Lung (tissue), 11 donors: ENCODE measurements at regions not wholly inside any gene's neighbourhood (a gene's known extent, or its start where the extent isn't known, plus 50 kb on each side); places are given as distances from the start of the nearest gene placed in this dataset.

Experiments used
- ATAC-seq: fragments of 200-7000 bp; cut with Tn5 transposase; one replicate; pipeline ENCODE4 v1.9.1; 2020; ENCODE audit warnings: moderate number of reproducible peaks; ENCODE audit not compliant: insufficient read depth, low FRiP score
- DNase-seq, 3 donors: peaks; one replicate each; pipeline ENCODE4 v3.0.0-alpha.2; 2013 to 2017
- H3K27ac ChIP-seq, 2 donors: one replicate each; pipeline ENCODE4 v1.5.1; 2013; ENCODE audit warnings: mild to moderate bottlenecking in 2 of 2, moderate library complexity in 2 of 2, control low read depth in 1 of 2, inconsistent platforms in 1 of 2, low read depth in 1 of 2, low read length in 1 of 2
- H3K27me3 ChIP-seq, 3 donors: one replicate each; pipeline ENCODE4 v1.5.1; 2013; ENCODE audit warnings: low read length in 2 of 3; ENCODE audit not compliant: control insufficient read depth in 3 of 3, insufficient read depth in 3 of 3
- H3K36me3 ChIP-seq, 4 donors: one replicate each; pipeline ENCODE4 v1.5.1; 2013; ENCODE audit warnings: low read length in 4 of 4, mild to moderate bottlenecking in 1 of 4, moderate library complexity in 1 of 4; ENCODE audit not compliant: control insufficient read depth in 4 of 4, insufficient read depth in 4 of 4
- H3K4me1 ChIP-seq, 5 donors: one replicate each; pipeline ENCODE4 v1.5.1; 2013; ENCODE audit warnings: low read length in 5 of 5, mild to moderate bottlenecking in 2 of 5, moderate library complexity in 1 of 5; ENCODE audit not compliant: control insufficient read depth in 5 of 5, insufficient read depth in 5 of 5
- H3K4me3 ChIP-seq: one replicate; pipeline ENCODE4 v1.5.1; 2013; ENCODE audit warnings: mild to moderate bottlenecking, control low read depth, moderate library complexity
- H3K9ac ChIP-seq, 2 donors: one replicate each; pipeline ENCODE4 v1.5.1; 2013; ENCODE audit warnings: low read length in 2 of 2, control low read depth in 1 of 2; ENCODE audit not compliant: insufficient read depth in 1 of 2
- H3K9me3 ChIP-seq, 4 donors: one replicate each; pipeline ENCODE4 v1.5.1; 2013; ENCODE audit warnings: low read length in 3 of 4, mild to moderate bottlenecking in 1 of 4, moderate library complexity in 1 of 4; ENCODE audit not compliant: control insufficient read depth in 4 of 4, insufficient read depth in 3 of 4
- WGBS, 2 donors: extraction: QIAGEN DNeasy Blood & Tissue Kit; methylation state at CpG; one replicate each; pipeline ENCODE4 v1.1.7; 2013; 5-methylcytosine and 5-hydroxymethylcytosine counted together
- TF ChIP-seq, protein P1 (sequence below): IDR thresholded peaks from 2 replicates; pipeline ENCODE4 v1.5.1; 2012; ENCODE audit warnings: mild to moderate bottlenecking; ENCODE audit errors: control extremely low read depth, extremely low read depth
- donor health status: control.
- donor health status: control.
- donor health status: Bipolar disorder and iron deficiency.
- donor health status: healthy.
- donor health status: DM: yes; HTN: yes; CAD: no.

DNA sequence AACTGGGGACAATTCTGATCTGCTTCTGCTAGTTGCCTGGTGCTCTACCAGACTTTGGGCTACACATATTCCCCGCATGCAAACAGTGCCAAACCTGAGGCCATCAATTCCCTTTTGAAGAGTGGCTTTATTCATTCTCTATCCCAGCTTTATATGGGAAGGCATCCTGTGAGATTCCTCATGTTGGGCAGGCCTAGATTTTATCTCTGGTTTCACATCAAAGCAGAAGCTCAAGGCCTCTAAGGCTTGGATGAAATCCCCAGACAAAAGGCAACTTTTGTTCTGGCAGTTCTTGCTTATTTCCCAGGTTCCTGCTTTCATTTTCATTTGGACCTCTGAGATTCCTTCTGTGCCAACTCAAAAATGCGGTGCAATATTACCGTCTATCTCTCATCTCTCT is 648.8 kb downstream of the QKI start:
- Histone ChIP-seq H3K9ac (no peak overlapping the region), H3K4me3 (no peak overlapping the region), H3K27me3 (no peaks in the 10 kb centered on the region), H3K27ac (peak overlapping the region in 1 of 2 donors; percentile 11), H3K4me1 (peaks cover 0 to 8% (median 0%) of the 10 kb centered on the region in 5 donors), H3K36me3 (no peaks in the 10 kb centered on the region), H3K9me3 (no peaks in the 10 kb centered on the region)
- no peak for ATAC-seq
- 70 to 77% methylated on average over 3 of the region's 3 CpGs for WGBS, 2 donors
- DNase-seq = no peak
- TF ChIP-seq, protein P1, sequence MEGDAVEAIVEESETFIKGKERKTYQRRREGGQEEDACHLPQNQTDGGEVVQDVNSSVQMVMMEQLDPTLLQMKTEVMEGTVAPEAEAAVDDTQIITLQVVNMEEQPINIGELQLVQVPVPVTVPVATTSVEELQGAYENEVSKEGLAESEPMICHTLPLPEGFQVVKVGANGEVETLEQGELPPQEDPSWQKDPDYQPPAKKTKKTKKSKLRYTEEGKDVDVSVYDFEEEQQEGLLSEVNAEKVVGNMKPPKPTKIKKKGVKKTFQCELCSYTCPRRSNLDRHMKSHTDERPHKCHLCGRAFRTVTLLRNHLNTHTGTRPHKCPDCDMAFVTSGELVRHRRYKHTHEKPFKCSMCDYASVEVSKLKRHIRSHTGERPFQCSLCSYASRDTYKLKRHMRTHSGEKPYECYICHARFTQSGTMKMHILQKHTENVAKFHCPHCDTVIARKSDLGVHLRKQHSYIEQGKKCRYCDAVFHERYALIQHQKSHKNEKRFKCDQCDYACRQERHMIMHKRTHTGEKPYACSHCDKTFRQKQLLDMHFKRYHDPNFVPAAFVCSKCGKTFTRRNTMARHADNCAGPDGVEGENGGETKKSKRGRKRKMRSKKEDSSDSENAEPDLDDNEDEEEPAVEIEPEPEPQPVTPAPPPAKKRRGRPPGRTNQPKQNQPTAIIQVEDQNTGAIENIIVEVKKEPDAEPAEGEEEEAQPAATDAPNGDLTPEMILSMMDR = no peak

DNA sequence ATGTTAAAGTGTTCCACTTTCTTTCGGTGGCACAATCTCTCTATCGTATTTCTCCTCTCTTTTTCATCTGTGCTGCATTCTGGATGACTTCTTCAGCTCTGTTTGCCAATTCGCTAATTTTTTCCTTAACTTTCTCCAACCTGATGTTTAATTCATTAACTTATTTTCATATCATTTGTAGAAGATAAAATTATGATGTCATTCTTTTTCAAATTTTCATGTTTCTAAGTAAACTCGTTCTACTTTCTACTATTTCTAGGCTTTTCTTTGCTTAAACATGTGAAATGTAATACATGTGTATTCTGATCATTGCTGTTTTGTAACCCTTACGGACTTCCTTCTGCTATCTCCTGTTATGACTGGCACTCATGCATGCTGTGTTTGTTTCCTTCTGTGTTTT is 648.4 kb downstream of the QKI start:
- peaks cover 0 to 8% (median 0%) of the 10 kb centered on the region in 5 donors for H3K4me1 ChIP-seq
- H3K27ac ChIP-seq = no peak overlapping the region
- TF ChIP-seq, protein P1 = no peak
- H3K9ac ChIP-seq = no peak overlapping the region
- H3K9me3 ChIP-seq = no peaks in the 10 kb centered on the region
- H3K4me3 ChIP-seq = no peak overlapping the region
- DNase-seq (no peak), ATAC-seq (no peak)
- H3K36me3 ChIP-seq = no peaks in the 10 kb centered on the region
- WGBS, 2 donors = 75 to 79% methylated on average over 5 of the region's 5 CpGs
- no peaks in the 10 kb centered on the region for H3K27me3 ChIP-seq

DNA sequence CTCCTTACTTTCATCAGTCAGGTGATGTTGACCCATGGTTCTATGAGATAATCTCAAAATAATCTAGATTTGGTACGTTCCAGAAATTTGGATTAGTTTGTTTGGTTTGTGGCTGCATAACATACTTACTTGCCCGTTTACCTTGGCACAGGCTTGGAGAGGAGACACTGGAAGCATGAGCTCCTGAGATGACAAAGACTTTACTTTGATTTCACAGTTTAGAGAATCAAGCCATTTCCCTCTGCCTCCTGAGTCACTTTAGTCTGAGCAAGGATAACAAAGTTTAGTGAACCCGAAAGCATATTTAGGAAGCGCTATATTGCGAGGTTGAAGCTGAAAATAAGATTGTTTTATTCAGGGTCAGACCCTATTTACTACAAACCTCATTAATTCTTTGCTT is 643.4 kb downstream of the QKI start:
- H3K27me3 ChIP-seq = no peaks in the 10 kb centered on the region
- H3K9ac ChIP-seq = no peak overlapping the region
- H3K36me3 ChIP-seq = no peaks in the 10 kb centered on the region
- H3K27ac ChIP-seq = no peak overlapping the region
- no peaks in the 10 kb centered on the region for H3K4me1 ChIP-seq
- TF ChIP-seq, protein P1 = no peak
- no peak for DNase-seq
- H3K9me3 ChIP-seq = peaks cover 0 to 3% (median 0%) of the 10 kb centered on the region in 4 donors
- no peak overlapping the region for H3K4me3 ChIP-seq
- no peak for ATAC-seq
- WGBS, 2 donors = 87 to 90% methylated on average over 5 of the region's 5 CpGs

DNA sequence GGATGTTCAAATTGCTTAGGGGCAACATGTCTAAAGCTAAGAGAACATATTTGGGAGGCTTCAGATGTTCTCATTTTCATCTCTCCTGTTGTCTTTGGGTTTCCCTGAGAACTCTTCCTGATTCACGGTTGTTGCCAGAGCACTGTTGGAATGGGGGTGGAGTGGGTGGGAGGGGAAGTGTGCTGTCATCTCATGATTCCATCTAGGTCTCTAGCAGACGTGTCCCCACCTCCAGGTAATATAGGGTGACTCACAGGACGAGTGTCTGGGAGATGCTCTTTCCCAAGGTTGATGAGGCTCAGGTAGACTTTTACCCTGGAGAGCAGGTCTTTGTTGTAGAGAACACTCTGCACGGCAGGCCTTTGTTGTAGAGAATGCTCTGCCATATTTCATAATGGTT is 636.9 kb downstream of the QKI start:
- H3K27me3 ChIP-seq = no peaks in the 10 kb centered on the region
- no peak for ATAC-seq
- H3K27ac ChIP-seq = no peak overlapping the region
- TF ChIP-seq, protein P1 = no peak
- no peaks in the 10 kb centered on the region for H3K4me1 ChIP-seq
- no peak overlapping the region for H3K4me3 ChIP-seq
- H3K9ac ChIP-seq = no peak overlapping the region
- H3K9me3 ChIP-seq = no peaks in the 10 kb centered on the region
- 80 to 86% methylated on average over 4 of the region's 4 CpGs for WGBS, 2 donors
- no peaks in the 10 kb centered on the region for H3K36me3 ChIP-seq
- DNase-seq = no peak
